ENCODE measurements at regions not wholly inside any gene's neighbourhood (a gene's known extent, or its start where the extent isn't known, plus 50 kb on each side); places are given as distances from the start of the nearest gene placed in this dataset.

GRCh38 chr1:79224537-79224936, 218.0 kb upstream of the ADGRL4 start:
- Mint-ChIP-seq H3K27me3 (ENCODE audit: insufficient read depth) (no peaks in the 10 kb centered on the region), H3K9me3 (peaks cover 10% of the 10 kb centered on the region), H3K4me3 (no peak overlapping the region), H3K36me3 (ENCODE audit: low read depth) (peaks cover 7% of the 10 kb centered on the region), H3K4me1 (ENCODE audit: low read depth) (no peaks in the 10 kb centered on the region), H3K27ac (no peak overlapping the region)
- no peak for DNase-seq
- TF ChIP-seq, protein P1, sequence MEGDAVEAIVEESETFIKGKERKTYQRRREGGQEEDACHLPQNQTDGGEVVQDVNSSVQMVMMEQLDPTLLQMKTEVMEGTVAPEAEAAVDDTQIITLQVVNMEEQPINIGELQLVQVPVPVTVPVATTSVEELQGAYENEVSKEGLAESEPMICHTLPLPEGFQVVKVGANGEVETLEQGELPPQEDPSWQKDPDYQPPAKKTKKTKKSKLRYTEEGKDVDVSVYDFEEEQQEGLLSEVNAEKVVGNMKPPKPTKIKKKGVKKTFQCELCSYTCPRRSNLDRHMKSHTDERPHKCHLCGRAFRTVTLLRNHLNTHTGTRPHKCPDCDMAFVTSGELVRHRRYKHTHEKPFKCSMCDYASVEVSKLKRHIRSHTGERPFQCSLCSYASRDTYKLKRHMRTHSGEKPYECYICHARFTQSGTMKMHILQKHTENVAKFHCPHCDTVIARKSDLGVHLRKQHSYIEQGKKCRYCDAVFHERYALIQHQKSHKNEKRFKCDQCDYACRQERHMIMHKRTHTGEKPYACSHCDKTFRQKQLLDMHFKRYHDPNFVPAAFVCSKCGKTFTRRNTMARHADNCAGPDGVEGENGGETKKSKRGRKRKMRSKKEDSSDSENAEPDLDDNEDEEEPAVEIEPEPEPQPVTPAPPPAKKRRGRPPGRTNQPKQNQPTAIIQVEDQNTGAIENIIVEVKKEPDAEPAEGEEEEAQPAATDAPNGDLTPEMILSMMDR (IDR thresholded peaks at IDR 0.05) = no peak

DNA sequence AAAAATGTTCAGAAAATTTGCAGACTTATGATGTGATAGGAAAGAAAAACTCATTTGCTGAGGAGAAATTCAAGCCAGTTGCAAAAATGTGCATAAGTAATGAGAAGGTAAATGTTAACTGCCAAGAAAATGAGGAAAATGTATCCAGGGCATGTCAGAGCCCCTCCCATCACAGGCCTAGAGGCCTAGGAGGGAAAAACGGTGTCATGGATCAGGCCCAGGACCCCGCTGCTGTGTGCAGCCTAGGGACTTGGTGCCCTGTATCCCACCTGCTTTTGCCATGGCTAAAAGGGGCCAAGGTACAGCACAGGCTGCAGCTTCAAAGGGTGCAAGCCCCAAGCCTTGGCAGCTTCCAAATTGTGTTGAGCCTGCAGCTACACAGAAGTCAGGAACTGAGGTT, 214.0 kb upstream of the ADGRL4 start:
- no peak for DNase-seq

DNA sequence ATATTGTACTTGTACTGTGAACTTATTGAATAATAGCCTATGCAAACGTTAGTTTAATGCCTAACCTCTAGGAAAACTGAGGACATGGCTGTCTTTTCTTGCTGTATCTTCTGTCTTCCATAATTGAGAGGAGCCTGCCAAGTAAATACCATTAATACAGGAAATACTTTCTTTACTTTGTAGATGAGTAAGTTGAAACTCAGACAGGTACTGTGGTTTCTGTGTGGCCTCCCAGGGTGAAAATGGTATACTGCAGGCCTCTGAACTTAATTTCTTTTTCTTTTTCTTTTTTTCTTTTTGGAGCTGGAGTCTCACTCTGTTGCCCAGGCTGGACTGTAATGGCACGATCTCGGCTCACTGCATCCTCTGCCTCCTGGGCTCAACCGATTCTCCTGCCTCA, 208.8 kb upstream of the ADGRL4 start:
- Mint-ChIP-seq H3K36me3 (ENCODE audit: low read depth) (peaks cover 6% of the 10 kb centered on the region), H3K27ac (no peak overlapping the region), H3K9me3 (peaks cover 6% of the 10 kb centered on the region), H3K4me1 (ENCODE audit: low read depth) (no peaks in the 10 kb centered on the region), H3K4me3 (no peak overlapping the region), H3K27me3 (ENCODE audit: insufficient read depth) (no peaks in the 10 kb centered on the region)
- TF ChIP-seq, protein P1 (IDR thresholded peaks at IDR 0.05) = no peak
- DNase-seq = no peak

More for the DNA sequence above, 214.0 kb upstream of the ADGRL4 start:
- peaks cover 7% of the 10 kb centered on the region for H3K36me3 Mint-ChIP-seq (ENCODE audit: low read depth)
- peaks cover 10% of the 10 kb centered on the region for H3K9me3 Mint-ChIP-seq
- H3K4me3 Mint-ChIP-seq = no peak overlapping the region
- no peaks in the 10 kb centered on the region for H3K4me1 Mint-ChIP-seq (ENCODE audit: low read depth)
- H3K27me3 Mint-ChIP-seq (ENCODE audit: insufficient read depth) = no peaks in the 10 kb centered on the region
- TF ChIP-seq, protein P1 (IDR thresholded peaks at IDR 0.05) = no peak
- no peak overlapping the region for H3K27ac Mint-ChIP-seq

DNA sequence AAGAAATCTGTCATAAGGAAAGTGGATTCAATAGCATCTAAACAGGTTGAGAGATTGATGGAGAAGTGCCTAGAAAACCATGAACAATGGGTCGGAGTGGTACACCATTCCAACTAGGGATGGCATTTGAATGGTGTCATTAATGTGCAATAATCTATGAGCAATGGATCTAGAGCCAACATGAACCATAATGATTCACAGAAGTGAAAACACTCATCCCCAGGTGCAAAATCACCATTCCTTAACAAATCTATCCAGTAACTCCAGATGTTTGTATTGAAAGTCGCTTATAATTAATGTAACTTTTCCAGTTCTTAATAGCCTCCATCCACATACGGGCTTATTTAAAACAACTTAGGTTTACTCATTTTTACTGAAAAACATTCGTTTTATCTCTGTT, 201.3 kb upstream of the ADGRL4 start:
- Mint-ChIP-seq H3K9me3 (no peaks in the 10 kb centered on the region), H3K4me3 (no peak overlapping the region), H3K36me3 (ENCODE audit: low read depth) (no peaks in the 10 kb centered on the region), H3K4me1 (ENCODE audit: low read depth) (no peaks in the 10 kb centered on the region), H3K27ac (no peak overlapping the region), H3K27me3 (ENCODE audit: insufficient read depth) (no peaks in the 10 kb centered on the region)
- TF ChIP-seq, protein P1 (IDR thresholded peaks at IDR 0.05) = no peak
- no peak for DNase-seq

- Mint-ChIP-seq H3K4me1 (ENCODE audit: low read depth) (no peaks in the 10 kb centered on the region), H3K9me3 (no peaks in the 10 kb centered on the region), H3K36me3 (ENCODE audit: low read depth) (no peaks in the 10 kb centered on the region), H3K27me3 (ENCODE audit: insufficient read depth) (no peaks in the 10 kb centered on the region), H3K4me3 (no peak overlapping the region), H3K27ac (no peak overlapping the region)
- no peak for DNase-seq
- TF ChIP-seq, protein P1 (IDR thresholded peaks at IDR 0.05) = no peak
Observed at GRCh38 chr1:79207331-79207730, 200.8 kb upstream of the ADGRL4 start.

Measured in HFFc6 (cell line).